GM12878 (cell line): ENCODE measurements at regions not wholly inside any gene's neighbourhood (a gene's known extent, or its start where the extent isn't known, plus 50 kb on each side); places are given as distances from the start of the nearest gene placed in this dataset.

ENCODE experiments used
- ATAC-seq: fragments of 200-7000 bp; cut with Tn5 transposase; 3 replicates; pipeline ENCODE4 v1.9.1; 2020; ENCODE audit warnings: mild to moderate bottlenecking, moderate library complexity
- BruUV-seq: library from RNA; stranded (reverse); fragments of 400-500 nt; replicated peaks from 2 replicates; lab custom pipeline; 2021; lab: Mats Ljungman, UMichigan
- CTCF ChIA-PET: fragments of 300-600 bp; sonication (Branson Sonifier 250); formaldehyde crosslinking; extraction: SDS; loops from one replicate; lab custom pipeline; 2021; ENCODE audit warnings: inconsistent platforms; lab: Yijun Ruan, JAX
- POLR2A ChIA-PET: fragments of 350-600 bp; formaldehyde crosslinking; extraction: SDS; loops from one replicate; lab custom pipeline; 2021; ENCODE audit warnings: inconsistent platforms; lab: Charles Lee
- RAD21 ChIA-PET: fragments of 300-600 bp; sonication (Branson Sonifier 250); formaldehyde crosslinking; loops from one replicate; lab custom pipeline; 2023; ENCODE audit warnings: antibody characterized with exemption; ENCODE audit not compliant: unreplicated experiment; lab: Charles Lee
- SMC1A ChIA-PET: fragments of 300-600 bp; sonication (Branson Sonifier 250); formaldehyde crosslinking; loops from one replicate; lab custom pipeline; 2023; ENCODE audit not compliant: unreplicated experiment, uncharacterized antibody; lab: Charles Lee
- DNase-seq: peaks from one replicate; pipeline ENCODE4 v3.0.0-alpha.2; 2011; ENCODE audit warnings: low read depth, low spot score
- FAIRE-seq: peaks from 3 replicates; lab custom pipeline; 2011; peaks lifted over from hg19 to GRCh38; lab: Jason Lieb, UNC
- H2AFZ ChIP-seq: 2 replicates; pipeline ENCODE4 v1.6.0; 2011; ENCODE audit warnings: low read depth, low read length, control low read depth; ENCODE audit not compliant: control insufficient read depth
- H3K27ac ChIP-seq: 2 replicates; pipeline ENCODE4 v1.5.1; 2011; ENCODE audit warnings: control low read depth; ENCODE audit not compliant: control insufficient read depth, insufficient read depth
- H3K27me3 ChIP-seq, 2 experiments: replicated peaks in 1 of 2; 2 replicates each; pipeline versions ENCODE4 v1.6.0 to v1.6.1; 2011; ENCODE audit warnings: low read length in 1 of 2; ENCODE audit not compliant: control insufficient read depth in 2 of 2, insufficient read depth in 2 of 2
- H3K36me3 ChIP-seq, 2 experiments: 2 replicates each; pipeline ENCODE4 v1.5.1; 2011; ENCODE audit warnings: low read length in 1 of 2; ENCODE audit not compliant: control insufficient read depth in 2 of 2, insufficient read depth in 2 of 2
- H3K4me1 ChIP-seq: 2 replicates; pipeline ENCODE4 v1.6.1; 2011; ENCODE audit warnings: mild to moderate bottlenecking, low read length, moderate library complexity, mixed read lengths; ENCODE audit not compliant: control insufficient read depth, insufficient read depth
- H3K4me2 ChIP-seq: 2 replicates; pipeline ENCODE4 v1.6.0; 2011; ENCODE audit warnings: control low read depth; ENCODE audit not compliant: control insufficient read depth, insufficient read depth
- H3K4me3 ChIP-seq: fragments of 200-600 bp; sonication (generic); 2 replicates; pipeline ENCODE4 v1.5.1; 2016
- H3K79me2 ChIP-seq: 2 replicates; pipeline ENCODE4 v1.6.0; 2011; ENCODE audit warnings: low read length; ENCODE audit not compliant: control insufficient read depth, insufficient read depth
- H3K9ac ChIP-seq: 2 replicates; pipeline ENCODE4 v1.8.0; 2011; ENCODE audit warnings: low read length, control low read depth, mixed read lengths; ENCODE audit not compliant: control insufficient read depth, insufficient read depth
- H3K9me3 ChIP-seq: replicated peaks from 3 replicates; pipeline ENCODE4 v1.5.1; 2011; ENCODE audit warnings: mild to moderate bottlenecking, low read length; ENCODE audit not compliant: control insufficient read depth, insufficient read depth
- H4K20me1 ChIP-seq: 2 replicates; pipeline ENCODE4 v1.6.0; 2011; ENCODE audit not compliant: control insufficient read depth, insufficient read depth
- SMAD5 ChIP-seq: IDR thresholded peaks from 2 replicates; pipeline ENCODE4 v1.6.1; 2016; ENCODE audit warnings: antibody characterized with exemption, low read depth
- SP1 ChIP-seq: IDR thresholded peaks from one replicate; pipeline ENCODE4 v1.6.1; 2011; ENCODE audit warnings: low read depth, low read length
- ZBTB11 ChIP-seq: fragments of 450-650 bp; formaldehyde crosslinking; IDR thresholded peaks from 2 replicates; pipeline ENCODE4 v1.5.0; 2022; ENCODE audit warnings: mild to moderate bottlenecking, missing genetic modification characterization
- WGBS: methylation state at CpG from one replicate; pipeline ENCODE4 v1.1.6; 2016; ENCODE audit warnings: low lambda C conversion rate; ENCODE audit not compliant: insufficient replicate concordance, insufficient coverage; ENCODE audit errors: missing lambda C conversion rate; 5-methylcytosine and 5-hydroxymethylcytosine counted together
- in situ Hi-C: fragments of 300-500 bp; cut with MboI; formaldehyde crosslinking; loops from 9 replicates; pipeline ENCODE4 v1.14.3; 2018; ENCODE audit warnings: mixed read lengths
- intact Hi-C: fragments of 100-400 bp; cut with micrococcal nuclease; formaldehyde crosslinking; loops from one replicate; pipeline ENCODE4 v1.14.2; 2022; ENCODE audit not compliant: unreplicated experiment

GRCh38 chr16:6993544-6993943 is 339.1 kb upstream of the RBFOX1 start:
- no peak for FAIRE-seq
- no peak for DNase-seq
- intact Hi-C loops: no loop called here
- H3K4me2 ChIP-seq: no peak overlapping the region
- no peak overlapping the region for H3K9ac ChIP-seq
- no TSS peak for BruUV-seq
- no peak overlapping the region for H2AFZ ChIP-seq
- RAD21 ChIA-PET: no interaction called here
- no peaks in the 10 kb centered on the region for H3K9me3 ChIP-seq
- CTCF ChIA-PET: no interaction called here
- no peaks in the 10 kb centered on the region for H4K20me1 ChIP-seq
- H3K4me3 ChIP-seq: no peak overlapping the region
- SMC1A ChIA-PET: no interaction called here
- 2% methylated on average over 4 of the region's 4 CpGs for WGBS
- no peaks in the 10 kb centered on the region for H3K36me3 ChIP-seq
- TF ChIP-seq SP1 (no peak), ZBTB11 (CRISPR knock-in tag) (no peak)
- POLR2A ChIA-PET: no interaction called here
- in situ Hi-C loops: loop anchor here (25.0 kb wide), 1 partner anchor 106 kb away; no protein-coding TSS in a partner anchor
- H3K27ac ChIP-seq: no peak overlapping the region
- no peaks in the 10 kb centered on the region for H3K4me1 ChIP-seq
- ATAC-seq: no peak
- H3K27me3 ChIP-seq: no peaks in the 10 kb centered on the region
- no peaks in the 10 kb centered on the region for H3K79me2 ChIP-seq

- no peaks in the 10 kb centered on the region for H3K9me3 ChIP-seq
- TF ChIP-seq SMAD5: no peak
- no peaks in the 10 kb centered on the region for H3K79me2 ChIP-seq
- H3K27ac ChIP-seq: no peak overlapping the region
- no peaks in the 10 kb centered on the region for H4K20me1 ChIP-seq
- no peaks in the 10 kb centered on the region for H3K36me3 ChIP-seq
- no peak for ATAC-seq
- intact Hi-C loops (no loop called here), in situ Hi-C loops (loop anchor here (25.0 kb wide), 1 partner anchor 102 kb away; no protein-coding TSS in a partner anchor)
- H3K9ac ChIP-seq: no peak overlapping the region
- H3K4me1 ChIP-seq: no peaks in the 10 kb centered on the region
- no peak overlapping the region for H2AFZ ChIP-seq
- ChIA-PET CTCF (no interaction called here), RAD21 (no interaction called here), SMC1A (no interaction called here), POLR2A (no interaction called here)
- H3K4me3 ChIP-seq: no peak overlapping the region
- DNase-seq: no peak
- H3K4me2 ChIP-seq: no peak overlapping the region
- FAIRE-seq: no peak
- no TSS peak for BruUV-seq
- WGBS: 51% methylated on average over 10 of the region's 10 CpGs
- H3K27me3 ChIP-seq: no peaks in the 10 kb centered on the region
These were observed 343.8 kb upstream of the RBFOX1 start for GRCh38 chr16:6988846-6989245.
